ENCODE measurements at regions not wholly inside any gene's neighbourhood (a gene's known extent, or its start where the extent isn't known, plus 50 kb on each side); places are given as distances from the start of the nearest gene placed in this dataset.

- no peak for TF ChIP-seq JUN (IDR thresholded peaks at IDR 0.05)
- no peak for TF ChIP-seq CEBPB (IDR thresholded peaks at IDR 0.05)
- no peak for TF ChIP-seq MYC (IDR thresholded peaks at IDR 0.05; ENCODE audit: borderline replicate concordance, low read length)
- no peak for TF ChIP-seq KDM1A (IDR thresholded peaks at IDR 0.05; ENCODE audit: low read depth)
These were observed 60.3 kb upstream of the GRHL3 start (continued) for GRCh38 chr1:24258735-24259424.

DNA sequence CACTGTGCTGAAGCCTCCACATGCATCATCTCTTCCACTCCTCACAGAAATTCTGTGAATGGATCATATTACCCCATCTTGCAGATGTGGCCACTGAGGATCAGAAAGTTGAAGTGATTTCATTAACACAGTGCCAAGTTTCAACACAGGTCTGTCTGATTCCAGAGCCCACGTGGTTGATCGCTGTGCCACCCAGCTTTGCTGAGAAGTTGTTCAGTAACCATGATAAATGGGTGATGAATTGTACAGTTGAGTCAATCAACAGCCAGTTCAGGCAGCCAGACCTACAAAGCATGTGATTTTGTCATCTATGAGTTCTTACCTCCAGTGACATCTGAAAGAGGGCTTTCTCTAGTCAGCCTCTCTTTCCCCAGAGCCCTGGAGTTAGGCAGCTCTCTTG is 61.8 kb upstream of the GRHL3 start:
- Histone ChIP-seq H3K27ac (no peak overlapping the region), H3K4me1 (0 out of 3 replicates have a peak, but pooled peaks cover 4% of the 10 kb centered on the region), H3K4me3 (no peak overlapping the region), H3K9me3 (no peaks in the 10 kb centered on the region), H3K4me2 (no peak overlapping the region)
- CTCF ChIA-PET, result interaction anchor here (1.3 to 3.0 kb wide), 2 partner anchors 55 to 134 kb away, joined by 3 to 13 read pairs; no protein-coding TSS in a partner anchor
- POLR2A ChIA-PET, result no interaction called here
- TF ChIP-seq HMGXB4 (CRISPR knock-in tag; IDR thresholded peaks at IDR 0.05; ENCODE audit: borderline replicate concordance) (no peak), MAFK (IDR thresholded peaks at IDR 0.05; ENCODE audit: partially characterized antibody) (no peak), GATA3 (IDR thresholded peaks at IDR 0.05; ENCODE audit: borderline replicate concordance) (no peak), SREBF2 (IDR thresholded peaks at IDR 0.05) (no peak), SMC3 (IDR thresholded peaks at IDR 0.05) (no peak), FOSL2 (IDR thresholded peaks at IDR 0.05) (no peak), FOSL2 (CRISPR knock-in tag; IDR thresholded peaks at IDR 0.05) (no peak), MYC (IDR thresholded peaks at IDR 0.05; ENCODE audit: borderline replicate concordance, low read length) (no peak), TFCP2L1 (CRISPR knock-in tag; IDR thresholded peaks at IDR 0.05) (no peak), RNF2 (IDR thresholded peaks at IDR 0.05; ENCODE audit: borderline replicate concordance, low read depth) (no peak), TP53 (CRISPR knock-in tag; IDR thresholded peaks at IDR 0.05) (no peak), CBX8 (IDR thresholded peaks at IDR 0.05) (no peak), NFE2L2 (conservative IDR thresholded peaks at IDR 0.05; ENCODE audit: low read length) (no peak), KDM1A (IDR thresholded peaks at IDR 0.05; ENCODE audit: low read depth) (no peak), EP300 (IDR thresholded peaks at IDR 0.05) (no peak), FOXS1 (CRISPR knock-in tag; IDR thresholded peaks at IDR 0.05) (no peak), ZSCAN20 (CRISPR knock-in tag; IDR thresholded peaks at IDR 0.05) (no peak), NR3C1 (IDR thresholded peaks at IDR 0.05) (no peak)
- TF ChIP-seq, protein P1, sequence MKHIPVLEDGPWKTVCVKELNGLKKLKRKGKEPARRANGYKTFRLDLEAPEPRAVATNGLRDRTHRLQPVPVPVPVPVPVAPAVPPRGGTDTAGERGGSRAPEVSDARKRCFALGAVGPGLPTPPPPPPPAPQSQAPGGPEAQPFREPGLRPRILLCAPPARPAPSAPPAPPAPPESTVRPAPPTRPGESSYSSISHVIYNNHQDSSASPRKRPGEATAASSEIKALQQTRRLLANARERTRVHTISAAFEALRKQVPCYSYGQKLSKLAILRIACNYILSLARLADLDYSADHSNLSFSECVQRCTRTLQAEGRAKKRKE (CRISPR knock-in tag; IDR thresholded peaks at IDR 0.05; ENCODE audit: low read depth), result no peak
- TF ChIP-seq, protein P2, sequence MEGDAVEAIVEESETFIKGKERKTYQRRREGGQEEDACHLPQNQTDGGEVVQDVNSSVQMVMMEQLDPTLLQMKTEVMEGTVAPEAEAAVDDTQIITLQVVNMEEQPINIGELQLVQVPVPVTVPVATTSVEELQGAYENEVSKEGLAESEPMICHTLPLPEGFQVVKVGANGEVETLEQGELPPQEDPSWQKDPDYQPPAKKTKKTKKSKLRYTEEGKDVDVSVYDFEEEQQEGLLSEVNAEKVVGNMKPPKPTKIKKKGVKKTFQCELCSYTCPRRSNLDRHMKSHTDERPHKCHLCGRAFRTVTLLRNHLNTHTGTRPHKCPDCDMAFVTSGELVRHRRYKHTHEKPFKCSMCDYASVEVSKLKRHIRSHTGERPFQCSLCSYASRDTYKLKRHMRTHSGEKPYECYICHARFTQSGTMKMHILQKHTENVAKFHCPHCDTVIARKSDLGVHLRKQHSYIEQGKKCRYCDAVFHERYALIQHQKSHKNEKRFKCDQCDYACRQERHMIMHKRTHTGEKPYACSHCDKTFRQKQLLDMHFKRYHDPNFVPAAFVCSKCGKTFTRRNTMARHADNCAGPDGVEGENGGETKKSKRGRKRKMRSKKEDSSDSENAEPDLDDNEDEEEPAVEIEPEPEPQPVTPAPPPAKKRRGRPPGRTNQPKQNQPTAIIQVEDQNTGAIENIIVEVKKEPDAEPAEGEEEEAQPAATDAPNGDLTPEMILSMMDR (IDR thresholded peaks at IDR 0.05), result no peak
- TF ChIP-seq, protein P3, sequence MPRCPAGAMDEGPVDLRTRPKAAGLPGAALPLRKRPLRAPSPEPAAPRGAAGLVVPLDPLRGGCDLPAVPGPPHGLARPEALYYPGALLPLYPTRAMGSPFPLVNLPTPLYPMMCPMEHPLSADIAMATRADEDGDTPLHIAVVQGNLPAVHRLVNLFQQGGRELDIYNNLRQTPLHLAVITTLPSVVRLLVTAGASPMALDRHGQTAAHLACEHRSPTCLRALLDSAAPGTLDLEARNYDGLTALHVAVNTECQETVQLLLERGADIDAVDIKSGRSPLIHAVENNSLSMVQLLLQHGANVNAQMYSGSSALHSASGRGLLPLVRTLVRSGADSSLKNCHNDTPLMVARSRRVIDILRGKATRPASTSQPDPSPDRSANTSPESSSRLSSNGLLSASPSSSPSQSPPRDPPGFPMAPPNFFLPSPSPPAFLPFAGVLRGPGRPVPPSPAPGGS (IDR thresholded peaks at IDR 0.05), result no peak
- DNase-seq (ENCODE audit: low read depth in 1 of 2, low spot score in 1 of 2) (no peak), FAIRE-seq (no peak), ATAC-seq (no peak)
- WGBS (ENCODE audit: missing lambda C conversion rate), result 22% methylated on average over 2 of the region's 2 CpGs
